ENCODE measurements at regions not wholly inside any gene's neighbourhood (a gene's known extent, or its start where the extent isn't known, plus 50 kb on each side); places are given as distances from the start of the nearest gene placed in this dataset.
"Not testable (repeated sequence)": the region's sequence is repeated elsewhere in the genome, so short reads cannot be mapped to it uniquely, and the experiment has no call there.

GRCh38 chr2:185644828-185645227 is 93.8 kb upstream of the FSIP2 start:
- no peak for DNase-seq (ENCODE audit: low spot score)

- no peak for DNase-seq (ENCODE audit: low spot score)
Measured at GRCh38 chr2:185645529-185645928, 93.1 kb upstream of the FSIP2 start.

GRCh38 chr2:185658750-185659149 is 79.9 kb upstream of the FSIP2 start:
- no peak for DNase-seq (ENCODE audit: low spot score)

GRCh38 chr2:185663811-185664210 is 74.8 kb upstream of the FSIP2 start:
- no peak for DNase-seq (ENCODE audit: low spot score)

- DNase-seq (ENCODE audit: low spot score), result no peak
Measured at GRCh38 chr2:185664384-185664783, 74.2 kb upstream of the FSIP2 start.

- no peak for DNase-seq (ENCODE audit: low spot score)
Measured at GRCh38 chr2:185665251-185665814, 73.3 kb upstream of the FSIP2 start.

GRCh38 chr2:185667452-185667851 is 71.2 kb upstream of the FSIP2 start:
- DNase-seq (ENCODE audit: low spot score), result no peak

- DNase-seq (ENCODE audit: low spot score), result no peak
Measured at GRCh38 chr2:185668710-185669109, 69.9 kb upstream of the FSIP2 start.

DNA sequence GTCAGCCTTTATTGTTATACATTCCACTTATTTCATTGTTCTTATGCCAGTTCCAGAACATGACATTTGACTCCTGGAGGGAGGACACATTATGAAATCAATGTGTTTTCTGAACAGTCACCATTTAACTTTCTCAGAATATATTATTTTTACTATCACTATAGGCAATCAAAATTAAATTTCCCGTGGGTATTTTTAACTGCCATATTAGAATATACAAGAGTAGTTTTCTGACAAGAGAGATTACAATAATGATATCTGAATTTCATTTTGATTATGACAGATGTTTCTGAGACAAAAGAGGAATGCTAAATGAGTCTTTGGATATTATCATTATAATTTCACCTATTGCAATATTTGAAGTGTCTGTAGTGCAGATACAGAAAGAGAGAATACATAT is 64.4 kb upstream of the FSIP2 start:
- DNase-seq (ENCODE audit: low spot score), result no peak

GRCh38 chr2:185676316-185676715 is 62.3 kb upstream of the FSIP2 start:
- DNase-seq (ENCODE audit: low spot score), result no peak

DNA sequence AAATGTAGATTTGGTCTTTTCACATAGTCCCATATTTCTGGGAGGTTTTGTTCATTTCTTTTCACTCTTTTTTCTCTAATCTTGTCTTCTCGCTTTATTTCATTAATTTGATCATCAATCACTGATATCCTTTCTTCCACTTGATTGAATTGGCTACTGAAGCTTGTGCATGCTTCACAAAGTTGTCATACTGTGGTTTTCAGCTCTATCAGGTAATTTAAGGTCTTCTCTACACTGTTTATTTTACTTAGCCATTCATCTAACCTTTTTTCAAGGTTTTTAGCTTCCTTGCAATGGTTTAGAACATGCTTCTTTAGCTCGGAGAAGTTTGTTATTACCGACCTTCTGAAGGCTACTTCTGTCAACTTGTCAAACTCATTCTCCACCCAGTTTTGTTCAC is 51.6 kb upstream of the FSIP2 start:
- not testable (repeated sequence) for DNase-seq (ENCODE audit: low spot score)

DNA sequence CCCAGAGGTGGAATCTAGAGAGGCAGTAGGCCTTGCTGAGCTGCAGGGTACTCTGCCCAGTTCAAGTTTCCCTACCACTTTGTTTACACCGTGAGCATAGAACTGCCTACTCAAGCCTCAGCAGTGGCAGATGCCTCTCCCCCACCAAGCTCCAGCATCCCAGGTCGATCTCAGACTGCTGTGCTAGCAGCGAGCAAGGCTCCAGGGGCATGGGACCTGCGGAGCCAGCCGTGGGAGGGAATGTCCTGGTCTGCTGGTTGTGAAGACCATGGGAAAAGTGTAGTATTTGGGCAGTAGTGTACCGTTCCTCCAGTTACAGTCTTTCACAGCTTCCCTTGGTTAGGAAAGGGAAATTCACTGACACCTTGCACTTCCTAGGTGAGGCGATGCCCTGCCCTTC is 50.6 kb upstream of the FSIP2 start:
- DNase-seq (ENCODE audit: low spot score), result no peak

All from mucosa of gallbladder (tissue), 1 donor.